ENCODE measurements at regions not wholly inside any gene's neighbourhood (a gene's known extent, or its start where the extent isn't known, plus 50 kb on each side); places are given as distances from the start of the nearest gene placed in this dataset.
A peak's percentile ranks its signal among the peaks of the same experiment; 100 is the strongest.

DNA sequence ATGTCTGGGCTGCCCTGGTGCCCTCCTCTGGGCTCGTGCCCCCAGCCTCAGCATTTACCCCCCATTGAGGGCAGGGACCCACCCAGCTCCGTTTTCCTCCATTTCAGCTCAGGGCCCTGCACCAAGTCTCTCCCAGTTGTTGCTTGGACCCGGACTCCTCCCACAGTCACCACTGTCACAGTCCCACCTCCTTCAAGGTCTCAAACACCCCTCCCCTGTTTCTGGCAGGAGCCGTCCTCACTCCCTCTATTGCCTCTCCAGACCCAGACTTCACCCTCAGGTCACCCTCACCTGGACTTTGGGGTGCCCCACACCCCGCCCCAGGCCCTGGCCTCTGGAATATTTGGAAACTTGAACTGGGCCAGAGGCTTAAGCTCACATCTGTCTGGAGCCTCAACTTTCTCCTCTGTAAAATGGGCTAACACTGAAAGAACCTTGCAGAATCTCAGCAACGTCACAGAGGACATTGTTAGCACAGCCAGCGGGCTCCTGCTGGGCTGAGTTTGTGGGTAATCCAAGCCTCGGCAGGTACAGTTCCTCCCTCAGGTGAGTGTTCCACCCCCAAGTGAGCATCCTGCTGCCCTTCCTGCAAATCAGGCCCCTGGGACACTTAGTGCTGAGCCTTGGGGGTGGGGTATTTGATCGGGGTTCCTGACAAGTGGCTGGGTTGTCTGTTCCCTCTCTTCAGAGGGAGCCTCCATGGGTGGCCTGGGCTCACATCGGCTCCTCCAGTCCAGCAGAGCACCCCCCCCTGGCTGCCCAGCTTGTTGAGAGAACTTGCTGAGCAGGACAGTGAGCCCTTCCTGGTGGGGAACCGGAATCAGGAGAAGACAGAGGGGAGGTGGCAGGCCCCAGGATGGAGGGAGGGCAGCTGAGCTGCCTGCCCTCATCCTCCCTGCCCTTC lies 130.1 kb downstream of the C9orf50 start:
- Mint-ChIP-seq H3K4me1 (ENCODE audit: low read depth) (peaks cover 81% of the 10 kb centered on the region), H3K9me3 (ENCODE audit: low read depth) (no peaks in the 10 kb centered on the region), H3K27me3 (ENCODE audit: low read depth) (no peaks in the 10 kb centered on the region), H3K36me3 (ENCODE audit: low read depth) (no peaks in the 10 kb centered on the region), H3K27ac (ENCODE audit: unreplicated experiment) (peak overlapping the region; percentile 99), H3K4me3 (ENCODE audit: unreplicated experiment) (peak overlapping the region; percentile 64)
- TF ChIP-seq, protein P1, sequence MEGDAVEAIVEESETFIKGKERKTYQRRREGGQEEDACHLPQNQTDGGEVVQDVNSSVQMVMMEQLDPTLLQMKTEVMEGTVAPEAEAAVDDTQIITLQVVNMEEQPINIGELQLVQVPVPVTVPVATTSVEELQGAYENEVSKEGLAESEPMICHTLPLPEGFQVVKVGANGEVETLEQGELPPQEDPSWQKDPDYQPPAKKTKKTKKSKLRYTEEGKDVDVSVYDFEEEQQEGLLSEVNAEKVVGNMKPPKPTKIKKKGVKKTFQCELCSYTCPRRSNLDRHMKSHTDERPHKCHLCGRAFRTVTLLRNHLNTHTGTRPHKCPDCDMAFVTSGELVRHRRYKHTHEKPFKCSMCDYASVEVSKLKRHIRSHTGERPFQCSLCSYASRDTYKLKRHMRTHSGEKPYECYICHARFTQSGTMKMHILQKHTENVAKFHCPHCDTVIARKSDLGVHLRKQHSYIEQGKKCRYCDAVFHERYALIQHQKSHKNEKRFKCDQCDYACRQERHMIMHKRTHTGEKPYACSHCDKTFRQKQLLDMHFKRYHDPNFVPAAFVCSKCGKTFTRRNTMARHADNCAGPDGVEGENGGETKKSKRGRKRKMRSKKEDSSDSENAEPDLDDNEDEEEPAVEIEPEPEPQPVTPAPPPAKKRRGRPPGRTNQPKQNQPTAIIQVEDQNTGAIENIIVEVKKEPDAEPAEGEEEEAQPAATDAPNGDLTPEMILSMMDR (IDR thresholded peaks at IDR 0.05), result peak; percentile 36
- no peak for DNase-seq (ENCODE audit: low spot score)

DNA sequence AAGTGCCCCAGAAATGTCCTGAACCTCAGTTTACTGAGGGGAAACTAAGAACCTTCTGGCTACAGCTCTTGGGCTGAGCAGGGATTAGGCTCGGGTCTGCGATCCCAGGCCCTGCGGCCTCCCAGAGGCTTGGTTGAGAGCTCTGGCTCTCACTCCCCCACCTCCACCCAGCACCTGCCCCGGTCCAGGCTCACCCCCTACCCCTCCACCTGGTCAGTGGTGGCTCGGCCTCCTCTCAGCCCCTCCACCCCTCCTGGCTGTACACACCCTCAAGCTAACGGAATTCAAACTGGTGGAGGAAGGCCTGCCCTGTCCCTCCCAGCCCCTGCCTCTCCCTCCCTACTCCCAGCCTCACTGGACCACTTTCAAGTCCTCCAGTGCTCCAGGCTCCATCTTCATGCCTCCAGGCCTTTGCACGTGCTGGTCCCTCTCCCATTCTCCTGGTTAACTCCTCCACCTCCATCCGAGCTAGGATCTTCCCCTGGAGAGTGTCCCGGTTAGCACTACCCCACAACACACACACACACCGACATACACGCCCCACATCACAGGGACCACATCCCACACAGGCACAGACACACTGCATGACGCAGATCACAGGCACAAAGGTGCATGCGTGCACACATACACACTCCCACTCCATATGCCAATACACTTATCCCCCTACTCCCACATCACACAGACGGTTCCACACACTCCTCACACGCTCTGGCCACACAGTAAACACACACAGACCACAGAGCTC lies 130.9 kb downstream of the C9orf50 start:
- H3K9me3 Mint-ChIP-seq (ENCODE audit: low read depth), result no peaks in the 10 kb centered on the region
- peaks cover 81% of the 10 kb centered on the region for H3K4me1 Mint-ChIP-seq (ENCODE audit: low read depth)
- H3K4me3 Mint-ChIP-seq (ENCODE audit: unreplicated experiment), result peak overlapping the region; percentile 64
- no peaks in the 10 kb centered on the region for H3K27me3 Mint-ChIP-seq (ENCODE audit: low read depth)
- TF ChIP-seq, protein P1 (IDR thresholded peaks at IDR 0.05), result no peak
- DNase-seq (ENCODE audit: low spot score), result no peak
- peak overlapping the region; percentile 99 for H3K27ac Mint-ChIP-seq (ENCODE audit: unreplicated experiment)
- H3K36me3 Mint-ChIP-seq (ENCODE audit: low read depth), result no peaks in the 10 kb centered on the region

DNA sequence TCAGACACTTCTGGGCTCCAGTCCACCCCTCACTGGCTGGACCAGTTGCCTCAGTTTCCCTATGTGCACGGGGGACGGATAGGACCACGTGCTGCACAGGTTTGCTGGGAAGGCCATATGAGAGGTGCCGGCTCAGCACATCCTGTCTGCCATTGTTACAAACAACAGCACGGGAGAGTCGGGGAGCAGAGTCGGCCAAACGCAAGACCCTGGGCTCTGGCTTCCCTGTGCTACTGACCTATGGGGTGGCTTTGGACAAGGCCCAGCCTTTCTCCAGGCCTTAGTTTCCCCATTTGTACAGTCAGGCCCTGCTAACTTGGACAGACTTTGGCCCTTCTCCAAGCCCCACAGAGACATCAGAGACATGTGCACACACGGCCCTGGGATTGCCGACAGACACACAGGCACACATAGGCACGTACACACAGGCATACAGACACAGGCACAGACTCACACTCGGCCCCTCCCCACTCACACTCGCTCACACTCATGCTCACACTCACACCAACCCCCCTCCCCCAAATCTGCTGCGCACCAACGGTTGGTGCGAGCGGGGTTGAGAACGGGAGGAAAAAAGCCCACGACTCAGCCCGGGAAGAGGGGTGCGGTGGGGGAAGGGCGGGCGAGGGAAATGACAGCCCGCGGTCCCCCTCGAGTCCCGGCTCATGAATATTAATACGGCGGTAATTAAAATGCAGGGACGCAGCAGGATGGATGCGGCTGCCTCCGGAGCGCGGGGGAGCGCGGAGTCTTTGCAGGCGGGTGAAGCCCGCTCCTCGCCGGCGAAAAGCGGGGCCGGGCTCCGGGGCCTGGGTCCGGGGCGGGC lies 133.0 kb downstream of the C9orf50 start:
- Mint-ChIP-seq H3K9me3 (ENCODE audit: low read depth) (no peaks in the 10 kb centered on the region), H3K36me3 (ENCODE audit: low read depth) (no peaks in the 10 kb centered on the region), H3K27ac (ENCODE audit: unreplicated experiment) (peak overlapping the region; percentile 99), H3K27me3 (ENCODE audit: low read depth) (no peaks in the 10 kb centered on the region), H3K4me3 (ENCODE audit: unreplicated experiment) (peak overlapping the region; percentile 63), H3K4me1 (ENCODE audit: low read depth) (peaks cover 90% of the 10 kb centered on the region)
- TF ChIP-seq, protein P1 (IDR thresholded peaks at IDR 0.05), result no peak
- DNase-seq (ENCODE audit: low spot score), result no peak

DNA sequence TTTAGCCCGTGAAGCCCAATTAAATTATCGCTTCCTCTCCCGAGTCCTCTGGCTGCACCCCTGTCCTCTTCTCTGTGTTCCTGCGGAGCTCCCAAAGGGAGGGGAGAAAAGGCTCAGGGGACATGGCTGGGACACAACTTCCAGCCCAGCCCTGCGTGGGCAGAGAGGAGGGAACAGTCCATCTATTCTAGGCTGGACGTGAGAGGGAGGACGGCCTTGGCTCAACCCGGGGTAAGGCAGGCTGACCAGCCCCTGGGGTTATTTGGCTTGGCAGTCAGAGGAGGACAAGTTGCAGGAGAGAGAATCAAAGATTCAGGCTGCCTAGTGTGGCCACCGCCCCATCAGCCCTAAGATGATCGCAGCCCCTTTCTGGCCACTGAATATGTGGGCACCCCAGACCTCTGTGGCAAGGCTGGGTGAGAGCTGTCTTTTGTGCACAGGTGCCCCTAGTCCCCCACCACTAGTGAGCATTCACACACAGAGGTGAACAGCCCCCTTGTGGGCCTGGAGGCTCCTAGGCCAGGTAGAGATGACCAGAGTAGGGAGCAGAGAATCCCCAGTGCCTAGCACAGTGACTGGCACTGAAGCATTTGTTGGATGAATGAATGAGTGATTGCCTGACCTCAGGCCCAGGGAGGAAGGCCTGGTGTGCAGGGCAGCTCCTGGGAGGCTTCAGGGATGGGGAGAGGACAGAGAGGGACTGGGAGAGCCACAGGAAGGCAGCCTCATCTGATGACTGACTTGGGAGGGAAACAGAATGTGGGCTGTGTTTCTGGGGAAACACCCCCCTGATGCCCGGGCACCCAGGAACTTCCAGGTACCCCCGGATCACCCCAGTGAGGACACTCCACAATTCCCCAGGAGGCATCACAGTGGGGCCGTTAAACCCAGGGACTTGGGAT lies 133.9 kb downstream of the C9orf50 start:
- no peak for DNase-seq (ENCODE audit: low spot score)
- Mint-ChIP-seq H3K4me3 (ENCODE audit: unreplicated experiment) (no peak overlapping the region), H3K9me3 (ENCODE audit: low read depth) (no peaks in the 10 kb centered on the region), H3K27ac (ENCODE audit: unreplicated experiment) (peak overlapping the region; percentile 99), H3K4me1 (ENCODE audit: low read depth) (peaks cover 90% of the 10 kb centered on the region), H3K36me3 (ENCODE audit: low read depth) (no peaks in the 10 kb centered on the region), H3K27me3 (ENCODE audit: low read depth) (no peaks in the 10 kb centered on the region)
- TF ChIP-seq, protein P1 (IDR thresholded peaks at IDR 0.05), result no peak

Data from chondrocyte (in vitro differentiated cells).